Head of caudate nucleus (tissue), 42 donors: ENCODE measurements at regions not wholly inside any gene's neighbourhood (a gene's known extent, or its start where the extent isn't known, plus 50 kb on each side); places are given as distances from the start of the nearest gene placed in this dataset.

Experiments
- DNase-seq, 42 donors: peaks; one replicate each; pipeline versions ENCODE4 v3.0.0 to v3.0.0-alpha.2; 2020 to 2021; ENCODE audit warnings: mixed read lengths in 7 of 42
- intact Hi-C: fragments of 100-400 bp; cut with DNase I; formaldehyde crosslinking; loops from one replicate; pipeline ENCODE4 v1.15.0; 2022

DNA sequence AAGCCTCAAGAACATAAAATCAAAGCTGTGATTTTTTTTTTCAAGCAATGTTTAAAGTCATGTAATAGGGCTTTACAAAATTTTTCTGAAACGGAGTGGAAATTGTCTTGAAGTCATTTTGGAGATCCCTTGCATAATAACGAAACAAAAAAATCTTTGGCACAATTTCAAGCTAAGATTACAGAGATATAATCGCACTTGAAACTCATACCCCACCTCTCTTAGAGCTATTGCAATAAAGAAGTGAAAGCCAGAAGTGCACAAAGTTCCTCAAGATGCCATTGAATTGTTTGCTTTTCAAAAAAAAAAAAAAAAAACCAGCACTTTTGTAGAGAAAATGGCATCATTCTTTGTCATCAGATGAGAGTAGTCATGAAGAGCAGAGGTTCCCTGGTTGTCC is 152.3 kb downstream of the PAX3 start:
- intact Hi-C loops: no loop called here
- no peak for DNase-seq

DNA sequence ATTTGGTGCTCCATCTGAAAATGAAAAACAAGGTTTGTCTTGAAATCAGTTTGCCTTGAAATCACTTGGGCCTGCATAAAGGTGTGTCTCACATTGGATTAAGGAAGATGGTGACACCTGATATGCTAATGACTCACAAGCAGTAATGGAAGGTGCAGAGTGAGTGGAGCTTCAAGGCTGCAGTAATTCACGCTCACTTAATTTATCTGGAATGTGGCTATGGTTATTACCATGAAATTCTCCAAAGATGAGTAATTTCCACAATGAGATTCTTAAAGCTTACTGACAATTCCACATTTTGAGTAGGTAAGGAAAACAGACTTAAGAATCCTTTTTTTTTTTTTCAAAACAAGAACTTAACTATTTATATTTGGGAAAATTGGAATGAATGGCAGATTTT is 156.8 kb downstream of the PAX3 start:
- DNase-seq: no peak
- intact Hi-C loops: no loop called here

DNA sequence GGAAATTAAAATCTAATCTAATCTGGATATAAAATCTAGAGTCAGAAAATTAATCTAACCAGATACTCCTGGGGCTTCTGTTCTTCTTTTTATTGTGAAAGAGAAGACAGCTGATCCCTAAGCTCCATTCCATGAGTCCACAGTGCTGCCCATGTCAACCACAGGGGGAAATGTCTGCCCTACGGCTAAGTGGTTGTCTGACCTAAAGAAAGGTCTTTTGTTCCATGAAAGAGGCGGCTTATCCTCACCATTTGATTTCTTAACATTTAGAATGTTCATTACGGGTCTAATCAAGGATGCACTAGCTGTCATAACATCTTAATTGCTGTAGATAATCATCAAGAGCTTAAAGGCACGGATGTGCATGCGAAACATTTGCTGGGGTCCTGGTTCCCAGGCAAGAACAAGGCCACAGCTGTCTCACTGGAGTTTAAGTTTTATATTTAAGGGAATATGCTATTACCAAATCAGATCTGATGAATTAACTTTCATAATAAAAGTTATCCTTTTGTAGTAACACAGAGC is 162.6 kb downstream of the PAX3 start:
- no peak for DNase-seq
- intact Hi-C loops: no loop called here

DNA sequence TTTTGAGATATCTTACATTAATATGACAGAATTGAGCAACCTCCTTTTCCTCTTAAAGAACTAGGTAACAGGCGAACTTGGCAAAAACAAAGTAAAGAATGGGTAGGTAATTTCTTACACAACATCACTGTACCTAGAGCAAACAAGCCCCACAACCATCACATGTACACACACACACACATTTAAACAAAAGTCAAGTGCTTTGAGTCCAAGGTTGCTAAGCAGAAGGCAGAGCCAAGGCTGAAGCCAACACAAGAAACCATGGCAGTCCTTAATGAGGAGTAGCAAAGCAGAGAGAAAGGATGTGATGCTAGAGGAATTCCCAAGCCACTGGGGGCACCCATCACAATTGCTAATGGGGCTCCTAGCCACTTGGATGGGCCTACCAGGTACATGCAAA is 164.1 kb downstream of the PAX3 start:
- intact Hi-C loops: no loop called here
- DNase-seq: no peak

DNA sequence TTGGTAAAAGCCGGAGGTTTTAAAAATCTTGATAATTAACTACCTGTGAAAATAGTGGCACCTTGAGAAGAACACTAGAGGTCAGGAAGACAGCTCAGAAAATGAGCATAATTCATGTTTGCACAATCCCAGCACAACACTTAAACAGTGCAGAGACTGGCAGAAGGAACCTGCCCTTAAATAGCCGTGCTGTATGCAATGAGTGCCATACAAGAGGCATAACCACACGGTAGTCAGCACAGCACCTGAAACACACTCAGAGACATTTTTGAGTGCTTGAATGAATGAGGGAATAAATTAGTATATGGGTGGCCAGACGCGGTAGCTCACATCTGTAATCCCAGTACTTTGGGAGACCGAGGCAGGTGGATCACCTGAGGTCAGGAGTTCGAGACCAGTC is 164.9 kb downstream of the PAX3 start:
- no peak for DNase-seq
- intact Hi-C loops: no loop called here

DNA sequence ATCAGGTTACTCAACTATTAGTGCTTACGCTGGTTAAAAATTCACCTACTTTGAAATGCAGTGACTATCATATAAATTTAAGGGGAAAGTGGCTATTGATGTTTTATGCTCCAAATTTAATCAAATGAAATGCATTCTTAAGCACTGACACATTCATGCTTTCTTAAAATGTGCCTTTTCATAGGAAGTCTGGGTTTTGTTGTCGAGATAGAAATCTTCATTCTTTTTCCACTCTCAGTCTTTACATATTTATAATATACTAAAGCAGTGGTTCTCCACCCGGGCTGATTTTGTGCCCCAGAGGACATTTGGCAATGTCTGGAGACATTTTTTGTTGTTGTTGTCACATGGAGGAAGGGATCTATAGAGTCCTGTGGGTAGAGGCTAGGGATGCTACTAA is 167.9 kb downstream of the PAX3 start:
- no peak for DNase-seq
- intact Hi-C loops: no loop called here

DNA sequence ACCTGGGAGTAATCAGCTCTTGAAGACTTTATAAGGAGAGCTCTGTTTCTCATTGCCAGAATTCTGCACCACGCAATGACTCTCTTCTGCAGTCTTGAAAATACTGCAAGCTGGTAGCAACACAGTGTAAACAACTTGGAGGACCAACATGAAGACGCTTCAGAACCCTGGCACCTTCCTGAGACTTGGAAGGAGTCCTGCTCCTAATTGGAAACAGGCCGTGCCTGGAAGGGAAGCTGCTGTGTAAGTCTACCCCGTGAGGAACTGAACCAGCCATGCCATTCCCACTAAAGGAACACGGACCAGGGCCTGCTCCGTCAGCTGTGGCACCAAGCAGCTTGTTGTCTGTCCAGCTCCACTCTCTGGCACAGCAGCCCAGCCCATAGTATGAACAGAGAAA is 171.1 kb downstream of the PAX3 start:
- intact Hi-C loops: no loop called here
- no peak for DNase-seq

DNA sequence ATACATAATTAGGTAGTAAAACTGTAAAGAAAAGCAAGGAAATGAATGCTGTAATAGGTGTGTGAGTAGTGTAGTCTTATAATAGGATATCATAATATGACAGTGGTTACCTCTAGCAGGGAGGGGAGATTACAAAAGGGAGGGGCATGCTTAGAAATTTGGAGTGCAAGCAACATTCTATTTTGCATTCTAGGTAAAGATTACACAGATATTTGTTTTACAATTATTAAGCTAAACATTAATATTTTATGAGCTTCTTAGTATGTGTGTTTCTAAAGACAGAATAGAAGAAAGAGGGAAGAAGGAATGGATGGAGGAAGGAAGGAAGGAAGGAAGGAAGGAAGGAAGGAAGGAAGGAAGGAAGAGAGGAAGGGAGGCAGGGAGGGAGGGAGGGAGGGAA is 177.9 kb downstream of the PAX3 start:
- intact Hi-C loops: no loop called here
- no peak for DNase-seq

DNA sequence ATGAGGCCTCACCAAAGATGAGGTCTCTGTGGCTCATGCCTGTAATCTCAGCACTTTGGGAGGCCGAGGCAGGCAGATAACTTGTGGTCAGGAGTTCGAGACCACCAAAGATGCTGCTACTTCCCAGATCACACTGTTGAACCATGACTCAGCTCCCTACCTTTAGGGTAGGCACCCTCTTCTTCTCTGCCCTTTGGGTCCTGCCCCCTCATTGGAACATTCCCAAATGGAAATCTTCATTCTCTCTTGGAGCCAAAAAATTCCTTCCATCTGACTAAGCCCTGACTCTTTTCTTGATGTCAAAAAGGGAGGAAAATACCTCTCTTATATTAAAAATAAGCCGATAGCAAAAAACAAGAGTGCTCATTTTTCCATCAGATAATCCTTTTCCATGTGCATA is 183.5 kb downstream of the PAX3 start:
- DNase-seq: no peak
- intact Hi-C loops: no loop called here

DNA sequence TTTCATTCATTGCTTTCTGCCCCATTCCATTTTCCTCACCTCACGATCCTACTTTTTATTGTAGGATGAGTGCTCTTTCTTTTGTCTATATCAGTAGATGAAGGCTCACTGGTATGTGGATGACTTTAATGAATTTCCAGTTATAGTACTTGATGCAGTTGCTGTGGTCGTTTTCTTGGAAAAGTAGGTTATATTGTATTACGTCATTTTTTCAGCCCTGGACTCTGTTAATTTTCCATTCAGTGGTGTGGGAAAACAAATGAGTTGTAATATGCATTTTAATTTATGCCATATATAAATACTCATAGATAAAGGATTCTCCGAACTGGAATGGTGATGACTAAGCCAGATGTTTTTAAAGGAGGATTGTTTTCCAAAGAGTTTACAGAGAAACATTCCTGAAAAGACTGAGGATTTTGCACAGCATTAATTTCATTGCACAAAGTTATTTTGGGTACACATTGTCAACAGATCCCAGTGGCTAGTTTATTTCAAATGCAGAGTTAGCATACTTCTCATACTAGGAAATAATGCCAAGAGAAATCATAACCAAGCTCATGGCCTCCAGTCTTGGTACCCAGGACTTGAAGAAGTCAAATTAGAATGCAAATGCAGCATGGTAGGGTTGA is 189.7 kb downstream of the PAX3 start:
- intact Hi-C loops: no loop called here
- no peak for DNase-seq

DNA sequence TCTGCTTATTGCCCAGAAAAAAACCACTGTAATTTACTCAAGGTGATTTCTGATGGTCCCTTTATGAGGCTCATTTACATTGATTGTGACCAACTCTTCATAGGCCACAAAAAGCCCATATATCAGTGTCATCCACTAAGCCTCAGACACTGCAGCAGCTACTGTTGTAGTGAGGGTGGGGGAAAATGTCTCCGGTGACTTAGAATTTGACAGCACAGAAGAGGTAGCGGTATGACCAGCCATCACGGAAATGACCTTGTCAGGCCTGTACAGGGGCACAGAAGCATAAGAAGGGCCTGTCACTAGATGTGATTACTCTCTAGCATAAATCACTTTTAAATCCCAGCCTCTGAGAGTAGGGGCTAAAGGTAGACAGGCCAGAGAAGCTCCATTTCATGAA is 190.3 kb downstream of the PAX3 start:
- no peak for DNase-seq
- intact Hi-C loops: no loop called here

DNA sequence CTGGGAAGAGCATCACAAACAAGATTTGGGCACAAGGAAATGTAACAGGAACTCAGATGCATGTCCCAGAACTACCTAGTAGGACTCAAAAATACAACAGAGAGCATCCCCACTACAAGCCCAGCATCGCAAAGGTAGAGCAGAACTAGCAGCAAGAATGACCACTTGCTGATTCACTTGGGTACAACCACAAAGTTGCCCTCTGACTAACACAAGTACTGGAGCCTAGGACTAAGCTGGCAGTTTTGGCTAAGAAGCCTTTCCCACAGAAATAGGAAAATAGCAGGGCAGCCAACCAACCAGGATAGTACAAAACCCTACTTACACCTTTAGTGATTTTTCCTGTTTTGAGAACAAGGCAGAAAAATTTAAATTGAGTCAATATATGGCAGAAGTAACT is 193.8 kb downstream of the PAX3 start:
- no peak for DNase-seq
- intact Hi-C loops: no loop called here

DNA sequence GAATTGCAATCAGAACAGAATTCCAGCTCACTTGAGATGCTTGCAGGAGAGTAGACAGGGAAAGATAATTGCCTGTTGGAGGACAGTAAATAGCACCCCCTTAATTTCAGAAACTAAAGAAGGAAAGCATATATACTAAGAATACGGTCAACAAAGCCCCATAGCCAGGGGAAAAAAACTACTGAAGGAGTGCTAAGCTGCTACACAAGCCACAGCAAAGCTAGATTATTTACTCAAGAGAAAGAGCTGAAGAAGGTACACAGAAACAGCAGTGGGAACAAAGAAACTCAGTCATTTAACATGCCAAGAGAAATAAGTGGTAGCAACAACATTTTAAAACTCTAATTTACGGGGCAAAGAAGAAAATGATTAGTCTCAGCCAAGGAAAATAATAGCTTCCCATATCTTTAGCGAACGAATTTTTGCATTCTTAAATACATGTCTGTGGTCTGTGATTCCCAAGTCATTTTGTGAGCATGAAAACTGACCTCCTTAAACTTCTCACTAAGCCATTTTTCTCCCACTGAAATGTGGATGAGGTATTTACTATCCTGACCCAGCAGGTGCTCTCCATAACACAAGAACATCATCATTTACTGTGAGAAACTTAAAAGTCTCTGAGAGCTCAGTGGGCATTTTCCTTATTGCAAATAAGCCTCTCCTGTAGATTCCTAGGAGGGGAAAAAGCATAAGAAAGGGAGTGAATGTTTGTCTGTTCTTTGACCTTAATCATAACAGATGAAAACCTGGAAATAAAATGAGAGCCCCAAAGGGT is 196.0 kb downstream of the PAX3 start:
- DNase-seq: no peak
- intact Hi-C loops: no loop called here

DNA sequence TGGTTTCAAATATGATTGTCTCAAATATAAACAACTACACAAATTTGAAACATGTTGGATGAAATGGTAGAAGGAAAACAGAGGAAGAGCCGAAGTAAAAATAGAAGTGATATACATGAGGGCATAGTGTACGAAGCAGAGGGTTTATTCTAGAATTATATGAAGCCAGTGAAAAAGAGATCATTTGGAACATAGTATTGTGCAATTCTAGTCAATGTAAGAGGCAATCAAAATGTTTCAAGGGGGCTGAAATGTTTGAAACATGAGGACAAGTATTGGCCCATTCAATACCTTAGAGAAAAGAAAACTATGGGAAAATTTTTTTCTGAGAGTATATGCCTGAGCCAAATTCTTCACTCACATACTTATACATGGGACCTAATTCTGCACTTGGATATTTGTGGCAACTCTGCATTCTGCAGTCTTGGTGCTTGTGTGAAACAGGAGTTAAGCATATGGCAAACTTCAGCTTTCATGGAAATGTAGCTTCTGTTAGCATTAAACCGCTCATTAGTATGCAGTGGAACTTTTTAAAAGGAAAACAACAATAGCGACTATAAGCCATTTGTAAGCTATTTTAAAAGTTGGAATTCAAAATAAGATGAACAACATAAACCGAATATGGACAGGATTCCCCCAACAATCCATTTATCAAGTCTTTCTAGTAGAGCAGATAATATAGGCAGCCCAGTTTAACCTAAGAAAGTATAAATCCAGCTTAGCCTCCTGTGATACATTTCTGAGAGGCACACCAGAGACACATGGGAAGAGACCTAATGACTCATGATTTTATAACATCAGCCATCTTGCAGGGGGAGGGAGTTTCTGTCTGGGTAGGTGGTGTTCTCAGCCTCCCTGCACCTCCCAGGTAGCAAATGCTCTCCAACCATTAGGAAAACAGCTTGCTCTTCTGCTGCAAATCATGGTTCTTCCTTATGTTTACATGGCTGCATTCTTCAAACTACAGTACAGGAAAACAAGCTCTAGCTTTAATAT is 197.8 kb downstream of the PAX3 start:
- intact Hi-C loops: no loop called here
- DNase-seq: no peak

DNA sequence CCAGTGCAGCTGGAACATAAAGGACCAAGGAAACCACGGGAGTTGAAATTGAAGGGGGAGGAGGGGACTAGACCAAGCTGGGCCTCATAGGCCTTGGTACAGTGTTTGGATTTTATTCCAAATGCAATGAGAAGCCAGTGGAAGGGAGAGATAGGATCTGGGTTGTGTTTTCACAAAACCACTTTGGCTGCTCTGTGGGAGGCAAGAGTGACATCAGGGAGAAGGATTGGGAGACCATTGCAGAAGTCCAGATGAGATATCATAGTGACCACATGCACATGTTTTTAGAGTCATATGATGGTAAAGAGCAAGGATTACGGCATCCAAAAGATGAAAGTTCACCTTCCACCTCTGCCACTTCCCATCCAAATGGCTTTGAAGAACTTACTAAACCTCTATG is 210.2 kb downstream of the PAX3 start:
- intact Hi-C loops: no loop called here
- DNase-seq: no peak

DNA sequence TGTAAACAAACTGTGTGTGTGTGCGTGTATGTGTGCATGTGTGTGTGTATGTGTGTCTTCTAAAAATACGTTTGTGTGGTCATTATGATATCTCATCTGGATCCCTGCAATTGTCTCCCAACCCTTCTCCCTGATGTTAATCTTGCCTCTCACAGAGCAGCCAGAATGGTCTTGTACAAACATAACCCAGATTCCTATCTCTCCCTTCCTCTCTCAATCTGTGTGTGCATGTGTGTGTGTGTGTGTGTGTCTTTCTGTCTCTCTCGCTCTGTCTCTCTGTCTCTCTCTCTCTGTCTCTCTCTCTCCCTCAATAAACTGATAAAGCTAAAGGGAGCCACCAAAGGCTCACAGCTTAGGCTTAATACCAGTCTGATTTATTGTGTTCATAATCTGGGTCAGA is 210.8 kb downstream of the PAX3 start:
- DNase-seq: no peak
- intact Hi-C loops: no loop called here

DNA sequence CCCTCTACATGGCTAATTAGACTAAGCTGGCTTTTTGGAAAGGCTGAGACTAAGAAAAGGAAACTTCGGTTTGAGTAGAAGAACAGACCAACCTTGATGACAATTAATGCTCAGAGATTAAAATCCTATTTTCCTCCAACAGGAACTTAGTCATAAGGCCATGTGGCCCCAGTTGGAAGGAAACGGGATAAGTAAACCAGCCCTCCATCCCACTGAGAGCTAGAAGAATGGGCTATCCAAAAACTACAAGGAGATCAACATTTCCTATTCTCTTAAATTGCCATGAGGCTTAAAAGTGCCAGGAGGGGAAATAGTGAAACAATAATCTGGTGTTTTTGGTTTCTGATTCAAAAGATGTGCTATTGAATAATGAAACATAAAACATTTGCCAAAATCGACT is 216.6 kb downstream of the PAX3 start:
- no peak for DNase-seq
- intact Hi-C loops: no loop called here

DNA sequence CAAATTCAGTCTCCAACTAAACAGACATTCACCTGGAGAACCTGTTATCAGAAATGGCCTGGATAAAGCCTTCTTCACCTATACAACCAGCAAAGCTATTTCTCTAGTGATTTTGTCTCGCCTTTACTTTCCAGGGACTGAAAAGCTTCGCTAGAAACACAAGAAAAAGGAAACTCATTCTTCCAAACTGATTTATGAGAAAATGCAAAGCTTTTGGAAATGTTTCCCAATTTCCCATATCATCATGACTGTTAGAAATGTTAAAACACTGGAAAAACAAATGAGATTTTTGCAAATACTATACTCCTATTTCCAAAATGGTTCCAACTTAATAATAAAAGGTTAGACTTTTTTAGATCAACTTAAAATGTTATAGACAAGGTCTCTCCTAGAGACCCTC is 218.7 kb downstream of the PAX3 start:
- intact Hi-C loops: no loop called here

DNA sequence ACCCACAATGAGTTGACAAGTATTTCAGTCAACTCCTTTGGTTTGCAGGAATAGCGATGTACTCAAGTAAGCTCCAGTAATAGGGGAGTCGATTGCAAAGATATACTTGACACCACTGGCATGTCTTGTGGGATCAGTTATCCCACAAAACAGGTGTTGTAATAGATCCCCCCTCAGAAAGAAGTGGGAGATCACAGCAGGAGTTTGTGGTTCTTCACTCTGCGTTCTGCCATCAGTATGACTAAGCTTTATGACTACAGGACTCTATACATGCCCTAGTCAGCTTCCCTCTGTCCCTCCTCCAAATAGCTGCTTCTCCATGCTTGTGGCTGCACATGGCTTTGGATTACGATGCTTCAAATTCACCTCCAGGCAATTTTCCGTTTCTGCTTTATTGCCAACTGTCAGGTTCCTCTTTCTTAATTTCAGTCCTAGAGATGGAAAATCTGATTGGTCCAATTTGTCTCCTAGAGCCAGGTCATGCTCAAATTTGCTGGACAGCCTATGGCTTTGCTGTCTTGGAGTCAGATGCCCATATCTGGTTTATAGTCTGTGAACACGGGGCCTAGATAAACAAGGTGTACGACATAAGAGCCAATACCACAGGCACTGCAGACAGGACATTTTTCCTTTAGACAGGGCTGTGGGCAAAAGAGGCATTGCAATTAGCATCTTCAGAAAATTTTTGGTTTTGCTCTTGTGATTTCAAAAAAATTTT is 221.7 kb downstream of the PAX3 start:
- intact Hi-C loops: no loop called here
- no peak for DNase-seq

More for the DNA sequence above, 218.7 kb downstream of the PAX3 start:
- DNase-seq: no peak
